ENCODE measurements at regions not wholly inside any gene's neighbourhood (a gene's known extent, or its start where the extent isn't known, plus 50 kb on each side); places are given as distances from the start of the nearest gene placed in this dataset.
"Not testable (repeated sequence)": the region's sequence is repeated elsewhere in the genome, so short reads cannot be mapped to it uniquely, and the experiment has no call there.

DNA sequence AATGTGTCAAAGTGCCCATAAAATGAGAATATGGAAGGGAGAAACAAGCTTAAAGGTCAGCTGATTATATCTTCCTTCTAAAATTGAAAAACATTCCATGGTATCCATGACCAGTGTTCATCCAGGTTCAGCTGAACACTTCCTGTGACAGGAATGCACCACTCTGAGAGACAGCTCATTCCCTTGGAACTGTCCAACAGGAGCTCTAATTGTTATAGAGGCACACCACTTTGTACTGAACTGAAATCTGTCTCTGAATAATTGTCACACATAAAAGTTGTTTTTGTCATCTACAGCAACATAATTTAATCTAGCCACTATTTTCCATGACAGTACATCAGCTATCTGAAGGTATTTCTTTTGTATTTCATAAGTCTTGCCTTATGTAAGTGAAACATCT lies 195.9 kb upstream of the ZNF804A start:
- no peak for DNase-seq

GRCh38 chr2:184407041-184407630 lies 191.2 kb upstream of the ZNF804A start:
- DNase-seq = not testable (repeated sequence)

- DNase-seq = no peak
Observed at GRCh38 chr2:184410160-184410559, 188.2 kb upstream of the ZNF804A start.

DNA sequence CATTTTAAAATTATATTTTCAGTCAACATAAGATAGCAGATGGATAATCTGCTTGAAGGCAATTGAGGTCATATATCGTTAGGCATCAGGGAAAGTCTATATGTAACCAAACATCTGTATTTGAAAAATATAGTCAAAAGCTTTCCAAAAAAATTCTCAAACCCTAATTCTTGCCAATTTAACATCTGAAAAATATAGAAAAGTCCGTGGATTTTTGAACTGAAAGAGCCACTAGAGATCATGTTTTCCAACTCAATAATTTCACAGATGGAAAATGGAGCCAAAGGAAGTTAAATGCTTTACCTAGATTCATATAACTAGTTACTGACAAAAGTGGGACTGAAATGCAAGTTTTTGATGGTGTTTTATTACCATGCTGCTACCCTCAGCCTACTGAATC lies 185.1 kb upstream of the ZNF804A start:
- DNase-seq = no peak

DNA sequence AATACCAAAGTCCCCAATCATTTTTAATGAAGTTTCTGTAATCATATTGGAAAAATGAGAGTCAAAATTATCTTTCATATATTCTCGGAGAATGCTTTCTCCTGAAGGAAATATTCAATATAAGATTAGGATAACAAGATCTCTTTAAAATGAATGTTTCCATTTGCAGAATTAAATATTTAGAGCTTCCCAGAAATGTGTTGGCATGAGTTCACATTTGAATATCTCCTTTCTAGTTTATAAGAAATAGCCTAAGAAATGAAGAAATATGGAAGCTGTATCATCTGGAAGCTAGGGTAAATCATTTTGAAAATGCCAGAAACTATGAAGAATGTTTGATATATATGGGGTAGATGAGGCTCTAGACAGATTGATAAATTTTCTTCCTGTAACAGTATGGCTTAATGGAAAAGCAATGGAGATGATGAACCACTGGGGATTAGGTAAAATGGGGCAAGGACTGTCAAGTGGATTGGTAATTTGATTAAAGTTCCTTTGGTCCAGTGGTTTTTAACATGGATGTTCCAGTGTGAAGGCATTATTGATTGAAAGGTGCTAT lies 184.6 kb upstream of the ZNF804A start:
- DNase-seq = no peak

GRCh38 chr2:184416146-184416913 lies 182.0 kb upstream of the ZNF804A start:
- DNase-seq = no peak

- no peak for DNase-seq
Observed at GRCh38 chr2:184419744-184420143, 178.6 kb upstream of the ZNF804A start.

GRCh38 chr2:184421456-184421855 lies 176.9 kb upstream of the ZNF804A start:
- DNase-seq = not testable (repeated sequence)

DNA sequence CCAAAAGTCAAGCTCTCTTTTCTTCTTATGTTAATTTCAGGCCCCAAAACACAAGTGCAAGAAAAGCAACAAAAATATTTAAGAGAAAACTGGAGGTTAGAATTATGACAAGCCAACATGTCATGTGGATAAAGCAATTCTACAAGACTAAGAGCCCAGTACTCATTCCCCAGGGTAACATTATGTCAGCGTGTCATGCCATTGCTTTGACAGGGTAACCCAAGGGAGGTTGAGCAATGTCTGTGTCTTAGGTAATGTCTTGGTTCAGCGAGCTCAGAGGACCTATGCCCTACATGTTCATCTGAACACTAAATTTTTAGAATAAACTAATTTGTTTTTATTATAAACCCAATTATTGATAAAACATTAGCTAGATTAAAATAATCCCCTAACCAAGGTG lies 173.2 kb upstream of the ZNF804A start:
- DNase-seq = no peak

- DNase-seq = no peak
Observed at GRCh38 chr2:184444217-184444616, 154.1 kb upstream of the ZNF804A start.

DNA sequence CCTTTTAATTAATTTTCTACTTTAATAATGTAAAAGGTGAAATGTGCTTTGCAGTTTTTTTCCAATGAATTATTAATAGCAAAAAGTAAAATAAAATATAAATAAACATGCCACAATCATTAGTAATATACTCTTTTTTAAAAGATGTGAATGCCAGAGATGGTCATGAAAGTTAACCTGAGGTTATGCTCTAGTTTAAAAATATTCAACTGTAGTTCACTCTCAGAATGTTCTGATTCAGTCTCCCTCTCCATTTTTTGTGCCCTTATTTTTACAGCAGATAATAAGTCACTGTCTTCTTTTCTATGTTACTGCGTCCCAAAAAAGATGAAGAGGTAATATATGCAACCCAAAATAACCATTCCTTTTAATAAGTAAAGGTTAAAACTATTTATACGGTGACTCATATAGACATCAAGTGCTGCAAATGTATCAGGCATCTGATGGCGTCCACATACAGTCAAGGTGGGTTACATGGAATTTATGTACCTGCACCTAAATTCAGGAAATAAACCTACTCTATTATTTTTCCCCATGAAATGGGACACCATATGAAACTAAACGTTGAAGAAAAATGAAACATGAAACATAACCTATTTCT lies 153.6 kb upstream of the ZNF804A start:
- DNase-seq = no peak

GRCh38 chr2:184449760-184450159 lies 148.6 kb upstream of the ZNF804A start:
- no peak for DNase-seq

DNA sequence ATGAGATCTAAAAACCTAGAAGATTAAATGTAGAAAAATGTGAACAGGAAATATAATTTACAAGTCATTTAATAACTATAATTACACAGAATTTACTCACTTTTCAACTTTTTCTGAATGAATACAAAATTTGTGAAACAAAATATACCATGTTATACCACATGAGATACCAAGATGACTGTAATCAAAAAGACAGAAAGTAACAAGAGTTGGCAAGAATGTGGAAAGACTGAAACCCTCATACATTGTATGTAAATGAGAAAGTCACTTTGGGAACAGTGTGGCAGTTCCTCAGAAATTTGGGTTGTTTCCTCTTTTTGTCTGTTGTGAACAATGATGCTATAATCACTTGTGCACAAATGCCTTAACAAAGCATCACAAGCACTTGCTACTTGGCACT lies 145.4 kb upstream of the ZNF804A start:
- DNase-seq = no peak

DNA sequence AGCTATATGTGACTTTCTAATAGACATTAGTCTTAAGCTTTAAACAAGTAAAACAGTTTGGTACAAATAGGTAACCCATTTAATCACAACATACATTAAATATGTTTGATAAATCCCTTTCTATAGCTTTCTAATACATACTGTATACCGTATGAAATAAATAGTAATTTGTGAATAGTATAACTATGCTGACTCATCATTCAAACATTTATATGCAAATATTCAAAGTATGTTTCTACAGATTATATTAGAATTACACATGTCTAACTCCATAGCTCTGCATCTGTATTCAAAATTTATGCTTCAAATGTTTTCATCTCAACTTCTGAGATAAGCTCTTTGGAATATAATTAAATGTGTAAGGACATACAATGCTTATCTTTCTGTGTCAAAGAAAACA lies 142.7 kb upstream of the ZNF804A start:
- no peak for DNase-seq

DNA sequence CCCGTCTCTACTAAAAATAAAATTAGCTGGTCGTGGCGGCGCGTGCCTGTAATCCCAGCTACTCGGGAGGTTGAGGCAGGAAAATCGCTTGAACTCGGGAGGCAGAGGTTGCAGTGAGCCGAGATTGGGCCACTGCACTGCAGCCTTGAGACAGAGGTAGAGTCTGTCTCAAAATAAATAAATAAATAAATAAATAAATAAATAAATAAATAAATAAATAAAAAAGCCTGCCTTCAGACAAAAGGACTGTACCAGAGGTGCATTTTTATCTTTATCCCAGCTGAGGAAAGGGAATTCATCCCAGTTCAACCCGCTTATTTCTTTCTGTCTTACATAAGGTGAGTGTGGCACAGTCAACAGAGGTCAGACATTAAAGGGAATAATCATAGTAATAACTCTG lies 141.6 kb upstream of the ZNF804A start:
- not testable (repeated sequence) for DNase-seq

GRCh38 chr2:184463102-184463865 lies 135.0 kb upstream of the ZNF804A start:
- no peak for DNase-seq

GRCh38 chr2:184463866-184464248 lies 134.5 kb upstream of the ZNF804A start:
- DNase-seq = no peak

DNA sequence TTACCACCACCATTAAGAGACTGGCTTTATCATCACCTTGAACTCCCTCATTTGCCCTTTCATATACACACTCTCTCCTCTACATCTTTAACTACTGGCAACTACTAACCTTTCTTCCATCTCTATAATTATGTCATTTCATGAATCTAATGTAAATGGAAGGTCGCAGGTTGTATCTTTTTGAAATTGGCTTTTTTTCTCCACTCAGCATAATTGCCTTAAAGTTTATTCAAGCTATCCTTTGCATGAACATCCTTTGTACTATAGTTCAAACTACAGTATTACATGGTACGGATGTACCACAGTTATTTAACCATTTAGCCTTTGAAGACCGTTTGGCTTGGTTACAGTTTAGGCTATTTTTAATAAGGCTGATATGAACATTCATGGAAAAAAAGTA lies 129.5 kb upstream of the ZNF804A start:
- DNase-seq = no peak

DNA sequence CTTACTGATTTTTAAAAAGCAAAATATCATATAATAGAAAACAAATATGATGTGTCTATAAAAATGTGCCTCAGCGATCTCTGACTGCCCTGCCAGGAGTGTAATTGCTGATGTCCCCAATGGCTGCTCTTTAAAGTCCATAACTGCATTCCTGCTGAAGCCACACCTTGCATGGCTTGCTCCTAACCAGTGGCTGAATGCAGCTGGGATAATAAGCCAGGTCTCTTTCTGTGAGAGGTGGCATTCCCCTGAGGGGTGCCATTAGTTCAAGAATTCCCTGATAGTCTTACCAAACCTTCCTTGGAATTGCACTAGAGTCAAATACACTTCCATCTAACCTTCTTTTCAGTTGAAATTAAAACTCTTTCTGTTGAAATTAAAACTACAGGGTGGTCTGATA lies 125.8 kb upstream of the ZNF804A start:
- no peak for DNase-seq

DNA sequence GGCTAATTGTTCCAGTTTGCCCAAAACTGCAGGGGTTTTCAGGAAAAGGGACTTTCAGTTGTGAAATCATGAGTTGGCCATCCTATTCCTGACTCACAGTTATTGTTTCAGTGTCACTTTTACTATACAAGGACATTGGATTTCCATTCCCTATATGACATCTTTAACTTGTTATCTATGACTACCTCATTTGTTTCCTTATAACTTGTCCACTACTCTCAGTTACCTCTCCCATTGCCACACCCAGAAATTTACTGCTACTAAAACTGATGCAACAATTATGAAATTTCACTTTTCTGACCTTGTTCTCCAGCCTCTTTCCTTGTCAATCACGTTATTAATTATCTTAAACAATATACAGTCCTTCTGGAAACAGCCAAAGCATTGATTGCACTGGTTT lies 116.5 kb upstream of the ZNF804A start:
- no peak for DNase-seq

- DNase-seq = no peak
Observed at GRCh38 chr2:184498936-184499335, 99.4 kb upstream of the ZNF804A start.

DNA sequence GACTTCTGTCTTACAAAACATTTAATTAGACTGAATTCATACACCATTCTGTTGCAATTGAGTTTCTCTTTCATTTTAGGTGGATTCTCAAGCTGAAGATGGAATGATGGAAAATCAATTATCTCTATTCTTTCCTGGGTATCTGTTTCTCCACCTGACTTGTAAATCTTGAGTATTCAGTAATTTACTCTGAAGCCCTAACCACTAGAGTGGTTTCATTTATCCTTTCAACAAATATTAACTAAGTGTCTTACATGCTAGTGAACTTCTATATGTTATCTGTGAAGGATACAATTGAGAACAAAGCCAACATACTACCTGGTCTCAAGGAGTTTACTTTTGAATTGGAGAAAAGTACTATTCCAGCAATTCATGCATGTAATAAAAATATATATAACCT lies 94.1 kb upstream of the ZNF804A start:
- no peak for DNase-seq

DNA sequence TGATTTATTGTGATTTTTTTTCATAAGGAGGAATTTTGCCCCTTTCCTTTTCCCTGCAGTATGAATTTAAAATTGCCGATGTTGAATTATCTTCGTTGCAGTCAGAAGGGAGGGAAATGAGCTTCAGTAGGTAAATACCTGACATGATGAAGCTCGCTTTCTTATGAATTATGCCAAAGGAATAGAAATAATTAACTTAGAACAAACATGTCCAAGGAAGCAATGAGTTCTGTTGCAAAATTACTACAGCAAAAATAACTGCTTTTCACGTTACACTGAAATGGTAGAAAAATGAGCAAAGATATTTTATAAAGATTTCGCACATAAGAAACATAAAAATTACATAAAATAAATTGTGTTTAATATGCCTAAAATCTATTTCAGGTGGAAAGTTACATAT lies 91.1 kb upstream of the ZNF804A start:
- DNase-seq = no peak
